GM23338 (cell line): ENCODE measurements at regions not wholly inside any gene's neighbourhood (a gene's known extent, or its start where the extent isn't known, plus 50 kb on each side); places are given as distances from the start of the nearest gene placed in this dataset.

Source experiments
- CREB1 ChIP-seq: fragments of 250-450 bp; sonication (Bioruptor Pico); IDR thresholded peaks from 2 replicates; pipeline ENCODE4 v1.5.0; 2020; ENCODE audit warnings: low read depth, mild to moderate bottlenecking, moderate library complexity
- CTCF ChIP-seq, 2 experiments: fragments of 200-600 bp in 1 of 2; sonication (generic) in 1 of 2; conservative IDR thresholded peaks; 2 replicates each; pipeline versions ENCODE4 v1.5.1 to v1.6.1; 2016 to 2017; ENCODE audit warnings: antibody characterized with exemption in 2 of 2, low read depth in 2 of 2, mild to moderate bottlenecking in 2 of 2, moderate library complexity in 1 of 2
- ETS1 ChIP-seq: IDR thresholded peaks from 2 replicates; pipeline ENCODE4 v1.6.1; 2016; ENCODE audit warnings: antibody characterized with exemption
- EZH2 ChIP-seq: fragments of 200-600 bp; sonication (generic); IDR thresholded peaks from one replicate; pipeline ENCODE4 v1.8.0; 2017; ENCODE audit warnings: antibody characterized with exemption, mild to moderate bottlenecking, low read depth; ENCODE audit not compliant: unreplicated experiment
- EZH2phosphoT487 ChIP-seq: fragments of 200-600 bp; sonication (generic); IDR thresholded peaks from one replicate; pipeline ENCODE4 v1.8.1; 2018; ENCODE audit warnings: antibody characterized with exemption; ENCODE audit not compliant: unreplicated experiment
- REST ChIP-seq: IDR thresholded peaks from one replicate; pipeline ENCODE4 v1.6.1; 2018; ENCODE audit warnings: antibody characterized with exemption; ENCODE audit not compliant: unreplicated experiment
- STAT1 ChIP-seq: IDR thresholded peaks from one replicate; pipeline ENCODE4 v1.6.1; 2016; ENCODE audit warnings: antibody characterized with exemption; ENCODE audit not compliant: unreplicated experiment
- ZNF462 ChIP-seq: fragments of 250-450 bp; sonication (Bioruptor Pico); IDR thresholded peaks from 2 replicates; pipeline ENCODE4 v1.5.0; 2020; ENCODE audit warnings: mild to moderate bottlenecking, moderate library complexity

- no peak for TF ChIP-seq ZNF462 (CRISPR knock-in tag)
- no peak for TF ChIP-seq ETS1
- TF ChIP-seq REST = no peak
- no peak for TF ChIP-seq CREB1 (CRISPR knock-in tag)
- TF ChIP-seq STAT1 = no peak
- no peak for TF ChIP-seq CTCF (conservative IDR thresholded peaks at IDR 0.05; ENCODE audit: low read depth in 2 of 2)
- TF ChIP-seq EZH2 = no peak
- TF ChIP-seq EZH2phosphoT487 = no peak
These were observed 64.2 kb upstream of the NHSL2 start (continued) for GRCh38 chrX:71846429-71846828.
